ENCODE measurements at regions not wholly inside any gene's neighbourhood (a gene's known extent, or its start where the extent isn't known, plus 50 kb on each side); places are given as distances from the start of the nearest gene placed in this dataset.

- FAIRE-seq (no peak), DNase-seq (ENCODE audit: extremely low read depth in 1 of 4, low spot score in 3 of 4) (peak in 2 of 4 experiments; percentile 12 to 23), ATAC-seq (peak; percentile 83)
- 5% methylated on average over 7 of the region's 7 CpGs for WGBS (ENCODE audit: insufficient coverage, low coverage, missing lambda C conversion rate)
- BruUV-seq (replicated peaks) = no TSS peak
- no peaks in the 10 kb centered on the region for H3K79me2 ChIP-seq (ENCODE audit: control insufficient read depth, insufficient read depth, low read length)
- no peaks in the 10 kb centered on the region for H3K36me3 ChIP-seq (ENCODE audit: control insufficient read depth, insufficient read depth, low read length)
- H3K27me3 ChIP-seq (ENCODE audit: control insufficient read depth in 2 of 2, insufficient read depth in 2 of 2, low read length in 2 of 2) = no peaks in the 10 kb centered on the region; a peak in 1 of 5 replicates
- H4K20me1 ChIP-seq (replicated peaks; ENCODE audit: control insufficient read depth, insufficient read depth, low read length) = no peaks in the 10 kb centered on the region
- H3K4me1 ChIP-seq (replicated peaks in 1 of 2; ENCODE audit: control insufficient read depth in 2 of 2, insufficient read depth in 2 of 2, low read length in 2 of 2) = peaks cover 0 to 3% of the 10 kb centered on the region in 2 experiments; a peak in 1 of 5 replicates
- in situ Hi-C loops (cut with MboI) = no loop called here
- CTCF ChIA-PET (ENCODE audit: low intra/inter-chr PET ratio) = no interaction called here
- H2AFZ ChIP-seq (ENCODE audit: low read depth, low read length) = no peak overlapping the region
- no peak overlapping the region for H3K4me2 ChIP-seq (ENCODE audit: insufficient read depth, low read length)
- H3K9me3 ChIP-seq (replicated peaks; ENCODE audit: control insufficient read depth, insufficient read depth, low read depth, low read length) = no peaks in the 10 kb centered on the region
- intact Hi-C loops (cut with micrococcal nuclease) = no loop called here
- POLR2A ChIA-PET = no interaction called here
- H3K4me3 ChIP-seq = no peak overlapping the region
- H3K27ac ChIP-seq (ENCODE audit: extremely low read depth, low read depth, low read length) = no peak overlapping the region
- no peaks in the 10 kb centered on the region for H3K9me1 ChIP-seq (ENCODE audit: control insufficient read depth, insufficient read depth, low read length)
- no peak overlapping the region for H3K9ac ChIP-seq (ENCODE audit: insufficient read depth in 1 of 2, low read depth in 2 of 2, low read length in 2 of 2)
- no peak for TF ChIP-seq BACH1 (tag; IDR thresholded peaks at IDR 0.05)
- TF ChIP-seq RAD21 (CRISPR knock-in tag; conservative IDR thresholded peaks at IDR 0.05 in 1 of 2, IDR thresholded peaks at IDR 0.05 in 1 of 2) = peak; percentile 25 to 32; a peak in 3 of 4 replicates
- no peak for TF ChIP-seq PCBP2 (IDR thresholded peaks at IDR 0.05; ENCODE audit: low read depth, low read length, poor library complexity, severe bottlenecking)
- no peak for TF ChIP-seq SREBF1 (IDR thresholded peaks at IDR 0.05; ENCODE audit: borderline replicate concordance, low read depth, low read length)
- peak; percentile 8; the same call in 1 of the 2 replicates for TF ChIP-seq REST (IDR thresholded peaks at IDR 0.05; ENCODE audit: borderline replicate concordance)
- TF ChIP-seq REST (CRISPR knock-in tag; IDR thresholded peaks at IDR 0.05; ENCODE audit: low read depth) = no peak
Measured at GRCh38 chr2:220104871-220105351, 477.5 kb downstream of the SLC4A3 start.

Data from K562 (cell line).